ENCODE measurements at regions not wholly inside any gene's neighbourhood (a gene's known extent, or its start where the extent isn't known, plus 50 kb on each side); places are given as distances from the start of the nearest gene placed in this dataset.

- TF ChIP-seq CTCF (IDR thresholded peaks at IDR 0.05), result no peak
- no peak for DNase-seq
Observed at GRCh38 chr2:180057706-180058412, 50.8 kb upstream of the CWC22 start.

More at GRCh38 chr2:180057706-180058412, 50.8 kb upstream of the CWC22 start:
- Histone ChIP-seq H3K4me3 (no peak overlapping the region), H3K36me3 (no peaks in the 10 kb centered on the region), H3K4me1 (no peaks in the 10 kb centered on the region), H3K27ac (no peak overlapping the region), H3K9me3 (no peaks in the 10 kb centered on the region), H3K27me3 (no peaks in the 10 kb centered on the region)
- ATAC-seq, result no peak
- intact Hi-C loops (cut with DNase I), result no loop called here
